T-helper 2 cell treated with Interferon-gamma antibody and Interleukin-4, amounts not matched to agents 100 ng/mL and 5 ng/mL, for 36 hours (primary cell): ENCODE measurements at regions not wholly inside any gene's neighbourhood (a gene's known extent, or its start where the extent isn't known, plus 50 kb on each side); places are given as distances from the start of the nearest gene placed in this dataset.
"Not testable (repeated sequence)": the region's sequence is repeated elsewhere in the genome, so short reads cannot be mapped to it uniquely, and the experiment has no call there.

Experiments
- intact Hi-C: fragments of 100-400 bp; cut with micrococcal nuclease; formaldehyde crosslinking; loops from one replicate; pipeline ENCODE4 v1.15.1; 2023

GRCh38 chr4:28772066-28772465 lies 1911.4 kb downstream of the STIM2 start:
- intact Hi-C loops = no loop called here

DNA sequence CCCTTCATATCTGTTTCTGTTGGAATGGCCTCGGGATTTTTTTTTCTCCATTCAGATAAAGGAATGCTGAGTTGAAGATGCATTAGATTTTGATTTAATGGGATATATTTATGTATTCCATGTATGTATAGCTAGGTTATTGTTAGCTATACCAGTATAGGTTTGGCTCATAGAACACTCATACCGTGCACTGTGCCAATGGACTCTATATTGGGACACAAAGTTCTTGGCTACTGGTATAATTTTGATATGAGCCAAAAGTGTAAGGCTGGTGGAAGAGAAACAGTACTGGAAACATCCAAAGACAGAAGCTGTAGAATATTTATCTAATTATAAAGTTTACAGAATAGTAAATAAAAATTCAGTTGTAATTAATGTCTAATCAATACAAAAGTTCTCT lies 1912.1 kb downstream of the STIM2 start:
- intact Hi-C loops = no loop called here

GRCh38 chr4:28774344-28774743 lies 1913.7 kb downstream of the STIM2 start:
- intact Hi-C loops = no loop called here

DNA sequence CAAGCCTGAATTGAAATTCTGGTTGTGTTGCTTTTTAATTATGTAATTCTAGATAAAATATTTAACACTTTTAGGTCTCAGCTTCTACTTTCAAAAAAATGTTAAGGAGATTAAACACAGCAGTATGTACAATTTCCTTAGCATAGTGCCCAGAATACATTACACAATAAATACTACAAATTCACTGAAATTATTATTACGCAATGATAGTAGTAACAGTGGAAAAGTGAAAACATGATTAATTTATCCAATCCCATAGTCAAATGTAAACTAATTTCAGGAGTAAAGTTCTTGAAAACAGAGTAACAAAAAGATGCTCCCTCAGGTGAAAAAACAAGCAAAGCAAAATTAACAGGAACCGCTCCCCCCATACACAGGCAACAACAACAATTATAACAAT lies 1915.4 kb downstream of the STIM2 start:
- intact Hi-C loops = no loop called here

- intact Hi-C loops = no loop called here
Observed at GRCh38 chr4:28784188-28784587, 1923.5 kb downstream of the STIM2 start.

GRCh38 chr4:28787947-28788346 lies 1927.3 kb downstream of the STIM2 start:
- intact Hi-C loops = no loop called here

- intact Hi-C loops = no loop called here
Observed at GRCh38 chr4:28788929-28789490, 1928.4 kb downstream of the STIM2 start.

DNA sequence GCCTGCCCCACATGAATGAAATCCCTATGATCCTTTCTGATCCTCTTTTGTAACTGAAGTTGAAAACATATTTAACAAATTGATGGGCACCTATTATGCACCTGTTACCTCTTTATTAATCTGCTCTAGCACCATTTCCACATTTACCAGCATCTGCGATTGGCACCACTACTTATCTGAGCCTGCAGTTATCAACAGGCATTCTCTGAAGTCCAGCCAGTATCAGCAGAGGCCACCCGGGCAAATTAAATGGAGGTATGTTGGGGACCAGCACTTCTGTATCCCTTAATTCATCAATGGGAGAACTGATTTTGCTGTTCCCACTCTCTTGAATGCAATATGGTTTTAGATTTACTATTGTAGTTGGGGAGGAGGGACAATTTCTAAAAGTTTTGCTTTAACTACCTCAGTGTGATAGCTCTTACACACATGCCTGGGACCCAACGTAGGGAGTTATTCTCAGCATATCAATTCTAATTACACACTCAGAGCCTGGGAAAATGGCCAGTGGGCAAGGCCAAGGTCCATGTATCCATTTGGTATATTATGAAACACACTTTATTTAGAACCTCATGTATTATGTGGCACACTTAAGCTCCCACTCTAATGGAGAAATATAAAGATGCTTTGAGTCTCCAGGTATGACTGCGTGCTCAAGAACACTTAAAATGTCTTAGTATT lies 1927.1 kb upstream of the PCDH7 start:
- intact Hi-C loops = no loop called here

- intact Hi-C loops = no loop called here
Observed at GRCh38 chr4:28799696-28800095, 1920.5 kb upstream of the PCDH7 start.

- intact Hi-C loops = no loop called here
Observed at GRCh38 chr4:28811025-28811424, 1909.1 kb upstream of the PCDH7 start.

DNA sequence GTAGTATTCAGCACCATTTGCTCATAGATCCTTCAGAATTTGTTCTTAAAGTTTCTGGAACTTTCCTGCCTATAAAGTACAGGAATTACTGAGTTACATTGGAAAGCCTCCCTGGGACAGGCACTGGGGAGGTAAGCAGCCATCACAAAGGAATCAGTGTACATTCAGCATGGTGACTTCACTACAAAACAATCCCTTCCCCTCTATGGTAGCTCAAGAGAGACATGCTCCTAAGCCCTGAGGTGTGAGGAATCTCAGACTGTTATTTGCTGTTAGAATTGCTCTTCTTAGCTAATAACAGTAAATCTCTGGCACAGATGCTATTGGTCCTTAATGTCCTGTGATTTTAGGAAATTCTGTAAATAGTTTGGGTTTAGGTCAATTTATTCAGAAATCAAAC lies 1898.0 kb upstream of the PCDH7 start:
- intact Hi-C loops = no loop called here

- intact Hi-C loops = no loop called here
Observed at GRCh38 chr4:28827866-28828265, 1892.3 kb upstream of the PCDH7 start.

DNA sequence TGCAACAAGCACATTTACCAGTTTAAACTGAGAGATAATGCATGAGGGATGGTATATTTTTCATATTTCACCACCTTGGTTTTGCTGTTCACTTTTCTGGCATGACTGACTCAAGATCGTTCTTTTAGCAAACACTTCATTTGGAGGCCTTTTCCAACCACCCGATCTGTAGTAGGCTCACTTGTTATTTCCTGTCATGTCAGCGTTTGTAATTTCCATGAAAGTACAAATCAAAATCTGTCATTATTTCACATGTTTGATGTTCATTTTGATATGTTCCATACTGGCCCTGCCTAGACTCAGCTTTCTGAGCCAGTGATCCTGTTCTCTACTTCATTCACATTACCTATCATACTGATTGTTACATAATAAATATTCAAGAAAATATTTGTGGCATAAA lies 1888.3 kb upstream of the PCDH7 start:
- intact Hi-C loops = no loop called here

- intact Hi-C loops = no loop called here
Observed at GRCh38 chr4:28832444-28832843, 1887.7 kb upstream of the PCDH7 start.

DNA sequence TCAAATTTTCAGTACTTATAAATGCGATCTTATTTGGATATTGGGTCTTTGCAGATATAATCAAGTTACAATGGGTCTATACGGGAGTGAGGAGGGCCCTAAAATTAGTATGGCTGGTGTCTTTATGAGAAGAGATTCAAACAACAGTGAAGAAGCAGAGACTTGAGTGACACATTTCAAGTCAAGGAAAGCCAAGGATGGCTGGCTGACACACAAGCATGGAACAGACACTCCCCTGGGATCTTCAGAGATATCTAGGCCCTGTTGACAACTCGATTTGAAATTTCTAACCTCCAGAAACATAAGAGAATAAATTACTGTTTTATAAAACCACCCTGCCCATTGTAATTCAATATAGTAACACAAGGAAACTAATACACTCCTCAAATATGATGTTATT lies 1886.0 kb upstream of the PCDH7 start:
- intact Hi-C loops = no loop called here

DNA sequence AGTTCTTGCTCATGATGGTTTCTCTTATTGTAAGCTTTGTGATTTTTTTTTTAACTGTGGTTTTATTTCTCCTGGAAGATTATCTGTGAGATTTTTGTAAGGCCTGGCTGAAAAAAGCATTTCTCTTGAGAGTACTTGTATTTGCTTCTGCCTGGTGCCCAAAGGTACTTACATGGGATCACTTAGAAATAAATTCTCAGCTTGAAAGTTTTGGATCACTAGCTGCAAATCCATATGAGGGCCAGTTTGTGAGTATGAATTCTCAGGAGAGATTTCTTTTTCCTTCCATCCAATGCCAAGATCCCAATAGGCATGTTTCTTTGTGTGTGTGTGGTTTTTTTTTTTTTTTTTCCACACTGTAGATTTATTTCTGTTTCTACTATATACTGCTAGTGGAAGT lies 1884.7 kb upstream of the PCDH7 start:
- intact Hi-C loops = no loop called here

DNA sequence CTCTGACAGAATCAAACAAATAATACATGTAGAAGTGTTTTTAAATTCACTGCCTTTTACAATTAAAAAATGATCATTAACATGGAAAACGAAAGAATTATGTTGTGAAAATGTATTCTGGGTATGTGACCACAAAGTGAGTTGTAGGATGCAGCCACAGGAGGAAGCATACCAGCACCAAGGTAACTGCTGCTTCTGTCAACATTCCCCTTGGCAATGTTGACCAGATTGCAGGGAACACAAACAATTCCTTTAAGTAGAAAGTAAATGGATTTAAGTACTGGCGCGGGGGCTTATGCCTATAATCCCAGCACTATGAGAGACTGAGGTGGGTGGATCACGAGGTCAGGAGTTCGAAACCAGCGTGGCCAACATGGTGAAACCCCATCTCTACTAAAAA lies 1877.9 kb upstream of the PCDH7 start:
- intact Hi-C loops = no loop called here

- intact Hi-C loops = no loop called here
Observed at GRCh38 chr4:28845158-28845557, 1875.0 kb upstream of the PCDH7 start.

GRCh38 chr4:28857028-28857427 lies 1863.1 kb upstream of the PCDH7 start:
- intact Hi-C loops = not testable (repeated sequence)

DNA sequence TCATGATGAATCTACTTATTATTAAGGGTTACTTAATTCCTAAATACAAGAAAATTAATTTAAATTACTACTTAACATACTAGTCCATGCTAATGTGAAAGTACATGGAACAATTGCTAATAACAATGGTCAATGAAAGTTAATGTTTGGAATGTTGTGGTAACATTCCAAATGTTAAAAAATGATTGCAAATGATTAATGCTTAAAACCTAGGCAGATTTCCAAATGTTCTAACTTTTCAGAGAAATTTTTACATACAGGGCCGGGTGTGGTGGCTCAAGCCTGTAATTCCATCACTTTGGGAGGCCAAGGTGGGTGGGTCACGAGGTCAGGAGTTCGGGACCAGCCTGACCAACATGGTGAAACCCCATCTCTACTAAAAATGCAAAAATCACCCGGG lies 1851.3 kb upstream of the PCDH7 start:
- intact Hi-C loops = no loop called here

- intact Hi-C loops = no loop called here
Observed at GRCh38 chr4:28879178-28879577, 1841.0 kb upstream of the PCDH7 start.

- intact Hi-C loops = no loop called here
Observed at GRCh38 chr4:28879900-28880299, 1840.3 kb upstream of the PCDH7 start.

DNA sequence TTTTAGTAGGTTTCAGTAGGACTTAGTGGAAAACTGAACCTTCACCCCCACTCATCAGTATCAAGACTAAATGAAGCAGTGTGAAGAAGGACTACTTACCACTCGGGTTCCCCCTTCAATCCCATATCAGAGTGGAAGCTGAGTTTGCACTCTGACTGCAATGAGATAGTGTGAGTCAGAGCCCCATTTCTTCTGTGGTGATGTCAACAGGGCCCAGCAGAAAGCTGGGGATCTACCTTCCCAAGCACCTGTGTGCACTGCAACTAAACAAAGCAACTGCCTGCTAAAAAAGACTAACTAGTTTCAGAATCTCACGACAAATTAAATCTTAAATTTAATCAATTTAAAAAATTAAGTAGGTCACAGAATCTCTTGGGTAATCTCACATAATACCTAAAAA lies 1837.0 kb upstream of the PCDH7 start:
- intact Hi-C loops = no loop called here

DNA sequence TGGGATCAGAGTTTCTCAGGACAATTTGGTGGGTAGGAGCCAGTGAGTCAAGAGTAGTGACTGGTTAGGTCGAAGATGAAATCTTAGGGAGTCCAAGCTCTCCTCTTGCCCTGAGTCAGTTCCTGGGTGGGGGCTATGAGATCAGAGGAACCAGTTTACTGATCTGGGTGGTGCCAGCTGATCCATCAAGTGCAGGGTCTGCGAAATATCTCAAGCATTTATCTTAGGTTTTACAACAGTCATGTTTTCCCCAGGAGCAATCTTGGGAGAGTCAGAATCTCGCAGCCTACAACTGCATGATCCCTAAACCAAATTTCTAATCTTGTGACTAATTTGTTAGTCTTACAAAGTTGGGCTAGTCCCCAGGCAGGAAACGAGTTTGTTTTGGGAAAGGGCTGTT lies 1833.2 kb upstream of the PCDH7 start:
- intact Hi-C loops = no loop called here
